ENCODE measurements at regions not wholly inside any gene's neighbourhood (a gene's known extent, or its start where the extent isn't known, plus 50 kb on each side); places are given as distances from the start of the nearest gene placed in this dataset.

- TF ChIP-seq SIRT6 (IDR thresholded peaks at IDR 0.05; ENCODE audit: low read length), result no peak
These were observed 432.1 kb downstream of the TBC1D4 start (continued) for GRCh38 chr13:75049735-75050335.
